HG02938 (cell line): ENCODE measurements at regions not wholly inside any gene's neighbourhood (a gene's known extent, or its start where the extent isn't known, plus 50 kb on each side); places are given as distances from the start of the nearest gene placed in this dataset.

Source experiments
- ATAC-seq: cut with Tn5 transposase; IDR thresholded peaks from one replicate; pipeline ENCODE4 v1.9.1; 2021; ENCODE audit warnings: mild to moderate bottlenecking, moderate library complexity; ENCODE audit not compliant: unreplicated experiment

DNA sequence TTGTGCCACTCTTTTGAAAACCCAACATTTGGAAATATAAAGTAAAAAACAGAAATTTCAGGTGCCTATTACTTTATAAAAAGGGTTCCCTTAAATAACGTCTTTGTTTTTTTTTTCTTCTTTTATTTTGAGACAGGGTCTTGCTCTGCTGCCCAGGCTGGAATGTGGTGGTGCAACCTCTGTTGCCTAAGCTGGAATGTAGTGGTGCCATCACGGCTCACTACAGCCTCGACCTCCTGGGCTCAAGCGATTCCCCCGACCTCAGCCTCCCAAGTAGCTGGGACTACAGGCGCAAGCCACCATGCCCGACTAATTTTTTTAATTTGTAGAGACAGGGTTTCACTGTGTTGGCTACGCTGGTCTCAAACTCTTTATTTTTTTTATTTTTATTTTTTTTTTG, 110.2 kb upstream of the HNRNPU start:
- ATAC-seq, result no peak

DNA sequence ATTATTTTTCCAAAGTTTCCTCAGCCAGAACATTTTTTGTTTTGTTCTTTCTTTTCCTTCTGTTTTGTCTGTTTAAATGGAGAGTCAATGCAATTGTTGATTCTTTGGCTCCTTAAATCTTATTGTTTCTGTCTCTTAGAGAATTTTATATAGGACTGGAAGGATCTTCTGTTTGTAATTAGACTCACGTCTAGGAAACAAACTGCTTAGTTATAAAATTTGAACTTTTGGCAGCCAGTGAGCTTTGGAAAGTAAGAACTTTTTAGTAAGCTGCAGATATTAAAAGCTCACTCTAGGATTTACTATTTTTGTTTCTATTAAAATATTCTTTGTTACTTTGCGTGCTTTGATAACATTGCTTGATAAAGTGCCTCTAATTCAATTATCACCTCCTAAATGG, 109.8 kb upstream of the HNRNPU start:
- no peak for ATAC-seq

DNA sequence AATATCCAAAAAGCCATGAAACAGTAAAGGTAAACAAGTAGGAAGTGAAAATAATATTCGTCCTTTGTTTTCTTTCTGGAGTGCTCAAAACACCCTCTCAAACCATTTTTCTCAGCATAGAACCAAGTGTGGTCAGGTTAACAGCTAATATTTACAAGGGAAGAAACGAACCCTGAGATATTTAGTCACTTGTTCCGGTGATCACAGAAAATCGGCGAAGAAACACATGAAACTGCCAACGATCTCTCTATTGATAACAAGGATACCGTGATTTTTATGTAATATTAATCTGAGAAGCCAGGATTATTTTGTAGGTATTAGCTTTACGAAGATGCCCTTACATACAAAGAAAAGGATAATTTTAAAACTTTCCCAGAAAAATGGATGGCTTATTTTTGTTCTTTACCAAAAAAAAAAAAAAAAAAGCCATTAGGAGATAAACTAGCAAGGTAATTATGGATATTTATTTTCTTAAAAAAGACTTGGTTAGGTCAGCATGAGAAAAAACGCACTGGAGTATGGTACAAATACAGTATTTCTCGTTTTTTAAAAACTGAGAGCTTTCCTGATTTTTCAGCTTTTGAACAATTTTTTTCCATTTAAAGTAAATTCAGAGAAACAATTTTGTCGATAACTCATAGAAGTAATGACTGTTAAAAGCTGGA, 107.3 kb upstream of the HNRNPU start:
- ATAC-seq, result no peak

DNA sequence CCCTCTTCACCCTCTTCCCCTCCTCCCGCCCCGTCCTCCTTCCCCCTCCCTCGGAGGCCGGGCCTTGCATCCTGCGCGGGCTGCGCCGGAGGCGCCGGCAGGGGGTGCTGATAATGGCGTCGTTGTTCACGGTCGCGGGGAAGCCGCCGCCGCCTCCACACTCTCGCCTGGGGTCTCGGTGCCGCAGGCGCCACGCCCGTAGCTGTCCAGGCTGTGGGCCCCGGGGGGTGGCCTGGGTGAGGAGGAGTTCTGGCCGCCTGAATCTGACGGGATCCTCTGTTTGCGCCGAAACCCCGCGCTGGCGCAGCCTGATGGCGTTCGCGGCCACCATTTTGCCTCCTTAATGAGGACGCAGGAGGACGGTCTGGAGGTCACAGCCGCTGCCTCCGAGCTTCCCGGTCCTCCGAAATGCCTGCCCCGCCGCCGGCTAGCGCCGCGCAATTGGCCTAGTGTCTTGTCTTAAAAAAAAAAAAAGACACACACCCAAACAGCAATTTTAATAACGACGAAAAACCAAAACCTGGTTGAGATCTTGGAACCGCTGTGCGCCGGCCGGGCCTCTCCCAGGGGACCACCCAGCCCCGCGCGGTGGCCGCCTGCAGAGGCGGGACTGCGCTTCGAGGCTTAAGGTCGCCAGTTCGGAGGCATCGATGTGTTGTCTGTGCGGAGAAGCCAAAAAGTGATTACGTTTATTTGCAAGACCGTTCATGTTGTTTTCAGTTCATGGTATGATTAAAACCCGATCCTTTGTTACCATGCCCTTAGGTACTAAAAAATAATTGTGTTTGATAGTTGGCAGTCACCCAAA, 106.6 kb upstream of the HNRNPU start:
- ATAC-seq, result peak; percentile 63

DNA sequence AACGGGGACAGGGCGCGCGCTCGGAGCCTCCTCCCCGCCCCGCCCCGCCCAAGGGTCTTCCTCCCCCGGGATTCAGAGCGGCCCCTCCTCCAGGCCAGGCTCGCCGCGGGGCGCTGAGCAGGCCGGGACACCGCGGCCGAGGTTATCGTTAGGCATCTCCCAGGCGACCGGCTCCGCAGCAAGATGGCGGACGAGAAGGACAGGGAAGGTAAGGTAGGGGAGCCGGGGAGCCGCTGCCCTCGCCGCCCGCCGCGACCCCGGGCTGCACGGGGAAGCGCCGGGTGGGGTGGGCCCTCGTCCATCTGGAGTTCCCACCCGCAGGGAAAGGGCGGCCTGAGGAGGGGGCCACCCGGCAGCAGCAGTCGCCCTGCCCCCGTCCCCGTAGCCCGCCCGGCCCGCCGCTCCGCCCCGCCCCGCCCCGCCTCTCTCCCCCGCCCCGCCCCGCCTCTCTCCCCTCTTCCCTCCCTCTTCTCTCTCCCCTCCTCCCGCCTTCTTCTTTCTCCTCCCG, 105.9 kb upstream of the HNRNPU start:
- peak; percentile 60 for ATAC-seq

DNA sequence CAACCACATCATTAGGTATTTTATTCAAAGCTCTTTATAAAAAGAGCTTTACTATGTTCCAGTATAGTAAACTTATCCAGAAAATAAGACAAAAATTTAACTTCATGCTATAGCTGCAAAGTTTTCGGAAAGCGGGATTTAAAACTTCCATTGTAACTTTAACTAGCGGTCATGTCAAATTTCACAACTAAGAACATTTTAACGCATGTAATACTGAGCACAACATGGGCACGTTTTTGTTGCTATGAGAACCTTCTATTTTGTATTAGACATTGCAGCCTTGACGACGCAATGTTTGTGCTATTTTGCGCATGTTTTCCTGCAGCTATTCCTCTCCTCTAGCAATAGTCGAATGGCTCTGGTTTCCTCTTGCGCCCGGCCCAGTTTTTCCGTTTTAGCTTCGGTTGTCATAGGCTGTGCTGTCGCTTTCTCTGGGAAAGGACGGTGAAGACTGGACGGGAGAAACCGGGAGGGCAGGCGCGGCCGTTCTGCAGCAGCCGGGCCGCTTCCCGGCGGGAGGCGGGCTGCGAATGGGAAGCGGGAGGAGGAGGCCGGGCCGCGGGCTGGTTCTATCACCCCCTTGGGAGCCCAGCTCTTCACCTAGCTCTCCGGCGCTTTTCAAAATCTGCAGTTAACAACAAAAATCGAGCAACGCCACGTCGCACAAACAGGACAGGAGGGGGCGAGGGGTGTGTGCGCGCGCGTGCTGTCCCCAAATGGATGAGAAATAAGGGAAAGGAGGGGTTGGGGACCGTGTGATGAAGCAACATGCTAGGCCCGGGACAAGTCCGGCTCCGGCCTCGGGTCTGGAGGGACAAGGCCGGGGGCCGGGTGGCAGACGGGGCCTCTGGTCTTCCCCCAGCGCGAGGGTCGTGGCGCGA, 105.3 kb upstream of the HNRNPU start:
- ATAC-seq, result peak; percentile 25

DNA sequence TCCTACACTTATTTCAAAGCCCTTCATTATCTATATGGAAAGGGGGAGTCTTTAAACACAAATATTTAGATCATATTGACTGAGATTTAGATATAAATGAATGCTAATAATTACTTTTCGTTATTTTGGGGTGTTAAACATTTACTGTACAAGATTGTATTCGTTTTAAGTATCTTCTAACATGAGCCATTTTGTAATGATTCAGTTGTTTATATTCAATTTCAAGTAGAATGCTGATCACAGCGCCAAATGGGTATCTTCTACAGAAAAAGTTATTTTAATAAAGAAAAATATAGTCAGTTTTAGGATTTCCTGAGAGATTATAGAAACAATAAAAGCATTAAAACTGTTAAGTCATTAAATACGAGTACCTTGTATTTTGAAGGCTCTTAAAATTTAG, 104.5 kb upstream of the HNRNPU start:
- no peak for ATAC-seq

DNA sequence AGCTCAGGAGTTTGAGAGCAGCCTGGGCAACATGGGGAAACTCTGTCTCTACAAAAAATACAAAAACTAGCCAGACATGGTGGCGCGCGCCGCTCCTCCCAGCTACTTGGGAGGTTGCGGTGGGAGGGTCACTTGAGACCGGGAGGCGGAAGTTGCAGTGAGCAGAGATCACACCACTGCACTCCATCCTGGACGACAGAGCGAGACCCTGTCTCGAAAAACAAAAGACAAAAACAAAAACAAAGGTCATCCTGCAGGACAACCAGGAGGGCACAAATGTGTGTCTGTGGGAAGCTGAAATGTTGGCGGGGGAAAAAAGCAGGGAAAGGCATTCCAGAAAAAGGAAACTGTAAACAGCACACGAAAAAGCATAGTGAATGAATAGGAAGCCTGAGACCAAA, 104.1 kb upstream of the HNRNPU start:
- ATAC-seq, result no peak

DNA sequence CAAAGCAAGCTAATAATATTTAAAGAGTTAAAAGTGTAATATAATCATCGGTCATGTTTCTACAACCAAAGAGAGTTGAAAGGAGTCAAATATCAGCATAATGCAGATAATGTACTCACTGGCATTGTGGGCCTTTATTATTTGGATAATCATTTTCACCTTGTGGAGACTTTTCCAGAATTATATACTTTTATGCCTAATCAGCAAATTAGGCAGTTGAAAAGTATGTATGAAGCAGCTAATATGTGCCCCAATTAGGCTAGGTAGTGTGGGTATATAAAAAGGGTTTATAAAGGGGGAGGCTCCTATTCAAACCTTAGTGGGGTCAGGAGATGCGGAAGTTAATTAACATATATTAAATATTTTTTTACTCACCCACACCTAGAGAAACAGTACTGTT, 102.8 kb upstream of the HNRNPU start:
- no peak for ATAC-seq

DNA sequence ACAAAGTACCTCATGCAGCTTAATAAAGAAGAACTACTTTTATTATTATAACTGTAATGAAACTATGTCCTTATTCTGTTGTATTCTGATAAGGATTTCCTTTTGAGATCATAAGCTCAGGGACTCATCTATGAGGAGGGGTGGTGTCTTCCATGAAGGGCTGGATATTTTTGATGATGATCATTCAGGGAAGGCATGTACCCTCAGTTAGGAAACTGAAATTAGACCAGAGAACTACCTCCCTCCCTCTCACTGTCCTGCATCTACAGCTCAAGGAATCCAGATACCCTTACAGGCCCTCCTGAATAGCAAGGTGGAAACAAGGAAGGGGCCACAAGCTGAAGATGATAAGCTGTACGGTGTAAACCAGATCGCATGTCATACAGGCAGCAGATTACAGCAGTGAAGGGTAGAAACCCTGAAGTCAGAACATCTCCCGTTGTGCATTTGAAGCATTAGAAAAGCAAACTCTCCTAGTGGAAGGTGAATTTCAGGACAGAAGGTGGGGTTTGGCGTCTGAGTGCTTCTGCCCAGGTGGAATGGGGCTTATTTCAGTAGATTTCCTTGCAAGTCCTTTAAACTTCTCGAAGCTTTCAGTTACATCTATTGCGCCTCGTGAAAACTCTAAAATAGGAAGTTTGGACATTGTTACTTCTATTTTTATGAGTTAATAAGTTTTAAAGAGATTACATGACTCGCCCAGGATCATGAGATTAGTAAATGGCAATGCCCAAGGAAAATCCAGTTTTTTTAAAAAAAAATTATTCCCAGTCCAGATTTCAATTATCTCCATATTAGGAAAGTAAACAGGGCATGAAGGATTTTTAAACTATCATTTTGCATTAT, 101.1 kb upstream of the HNRNPU start:
- no peak for ATAC-seq

DNA sequence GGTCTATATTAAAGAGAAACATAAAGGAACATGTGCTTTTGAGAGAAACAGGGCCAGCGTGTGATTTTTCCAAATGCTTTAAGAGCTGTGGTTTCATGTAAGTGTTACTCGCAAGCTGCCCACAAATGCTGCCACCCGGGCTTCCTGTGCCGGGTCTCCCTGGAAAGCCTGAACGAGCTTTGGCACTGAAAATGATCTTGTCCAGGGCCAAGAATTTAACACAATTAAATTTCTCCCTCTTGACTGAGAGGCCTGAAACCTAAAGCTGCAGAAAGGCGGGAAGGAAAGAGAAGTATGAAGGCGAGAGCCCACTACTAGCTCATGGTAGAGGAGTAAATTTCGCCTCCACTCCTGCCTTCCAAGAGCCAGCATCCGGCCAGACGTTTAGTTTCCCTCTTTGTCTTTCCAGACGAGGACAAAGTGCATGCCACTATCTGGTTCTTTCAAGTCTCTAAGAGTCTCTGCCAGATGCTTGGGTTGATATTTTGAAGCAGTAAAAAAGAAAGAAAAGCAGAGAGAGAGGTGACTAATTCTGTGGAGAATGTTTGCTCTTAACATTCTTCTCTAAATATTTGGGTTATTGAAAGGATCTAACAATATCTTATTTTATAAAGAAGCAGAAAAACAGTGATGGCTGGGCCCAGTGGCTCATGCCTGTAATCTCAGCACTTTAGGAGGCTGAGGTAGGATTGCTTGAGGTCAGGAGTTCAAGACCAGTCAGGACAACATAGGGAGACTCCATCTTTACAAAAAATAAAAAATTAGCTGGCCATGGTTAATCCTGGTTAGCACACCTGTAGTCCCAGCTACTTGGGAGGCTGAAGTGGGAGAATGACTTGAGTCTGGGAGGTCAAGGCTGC, 100.0 kb upstream of the HNRNPU start:
- no peak for ATAC-seq

DNA sequence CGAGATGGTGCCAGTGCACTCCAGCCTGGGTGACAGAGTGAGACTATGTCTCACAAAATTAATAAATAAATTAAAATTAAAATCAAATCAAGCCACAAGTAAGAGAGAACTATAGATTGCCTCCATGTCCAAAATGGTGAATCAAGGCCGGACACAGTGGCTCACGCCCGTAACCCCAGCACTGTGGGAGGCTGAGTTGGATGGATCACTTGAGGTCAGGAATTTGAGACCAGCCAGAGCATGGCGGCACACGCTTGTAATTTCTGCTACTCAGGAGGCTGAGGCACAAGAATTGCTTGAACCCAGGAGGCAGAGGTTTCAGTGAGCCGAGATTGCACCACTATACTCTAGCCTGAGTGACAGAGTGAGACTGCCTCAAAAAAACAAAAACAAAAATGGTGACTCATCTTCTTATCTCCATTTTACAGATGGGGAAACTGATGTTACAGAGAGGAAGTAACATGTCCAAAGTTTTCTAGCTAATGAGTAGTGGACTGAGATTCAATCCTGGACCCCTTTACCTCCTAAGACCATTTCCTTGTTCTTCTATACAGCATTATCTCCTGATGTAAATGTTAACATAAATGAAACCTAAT, 99.0 kb upstream of the HNRNPU start:
- ATAC-seq, result no peak

DNA sequence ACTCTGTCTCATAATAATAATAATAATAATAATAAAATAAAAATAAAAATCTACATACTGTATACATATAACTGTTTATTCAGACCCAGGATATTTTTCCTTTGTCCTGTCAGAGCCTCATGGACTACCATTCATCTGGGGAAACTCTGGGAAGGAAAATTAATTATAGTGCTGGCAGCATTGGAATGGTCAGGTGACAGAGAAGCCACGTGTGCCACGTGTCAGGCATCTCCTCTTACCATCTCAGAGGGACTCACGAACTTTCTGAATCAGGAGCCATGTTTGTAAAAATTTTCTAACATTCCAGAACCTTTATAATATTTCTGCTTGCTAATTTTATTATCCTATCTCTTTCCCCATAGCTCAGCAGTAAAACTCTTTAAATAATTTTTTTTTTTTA, 97.8 kb upstream of the HNRNPU start:
- no peak for ATAC-seq

DNA sequence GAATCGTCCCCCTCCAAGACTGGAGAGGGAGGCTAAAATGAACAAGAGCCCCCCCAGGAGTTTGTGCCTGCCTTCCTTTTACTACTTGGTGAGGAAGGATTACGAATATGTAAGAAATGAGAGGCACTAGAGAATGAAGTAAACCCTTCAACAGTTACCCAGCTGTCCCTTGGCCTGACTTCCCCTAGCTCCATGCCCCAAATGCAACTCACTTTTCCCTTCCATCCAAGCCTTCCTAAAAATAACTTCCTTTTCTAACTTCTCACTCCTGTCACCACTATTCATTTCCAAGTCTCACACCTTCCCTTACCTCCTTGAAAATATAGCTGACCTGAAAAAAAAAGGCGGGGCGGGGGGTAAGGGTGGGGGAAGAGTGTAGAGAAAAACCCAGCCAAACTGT, 96.6 kb upstream of the HNRNPU start:
- ATAC-seq, result no peak

DNA sequence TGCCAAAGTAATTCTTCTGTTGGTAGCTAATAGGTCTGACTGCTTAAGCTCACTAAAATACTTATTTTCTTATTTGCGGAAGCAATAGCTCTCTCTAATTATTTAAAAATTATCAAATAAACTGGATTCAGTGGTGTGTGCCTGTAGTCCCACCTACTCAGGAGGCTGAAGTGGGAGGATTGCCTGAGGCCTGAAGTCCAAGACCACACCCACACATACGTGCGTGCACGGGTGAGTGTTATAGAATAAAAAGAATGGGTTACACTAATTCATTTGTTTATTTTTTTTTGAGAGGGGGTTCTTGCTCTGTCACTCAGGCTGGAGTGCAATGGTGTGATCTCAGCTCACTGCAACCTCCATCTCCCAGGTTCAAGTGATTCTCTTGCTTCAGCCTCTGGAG, 94.2 kb upstream of the HNRNPU start:
- no peak for ATAC-seq

DNA sequence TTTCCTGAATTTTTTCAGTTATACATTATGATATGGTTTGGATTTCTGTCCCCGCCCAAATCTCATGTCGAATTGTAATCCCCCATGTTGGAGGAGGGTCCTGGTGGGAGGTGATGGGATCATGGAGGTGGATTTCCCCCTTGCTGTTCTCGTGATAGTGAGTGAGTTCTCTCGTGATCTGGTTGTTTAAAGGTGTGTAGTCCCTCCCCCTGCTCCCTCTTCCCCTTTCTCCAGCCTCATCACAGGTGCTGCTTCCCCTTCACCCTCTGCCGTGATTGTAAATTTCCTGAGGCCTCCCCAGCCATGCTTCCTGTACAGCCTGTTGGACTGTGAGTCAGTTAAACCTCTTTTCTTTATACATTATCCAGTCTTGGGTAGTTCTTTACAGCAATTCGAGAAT, 93.2 kb upstream of the HNRNPU start:
- no peak for ATAC-seq

DNA sequence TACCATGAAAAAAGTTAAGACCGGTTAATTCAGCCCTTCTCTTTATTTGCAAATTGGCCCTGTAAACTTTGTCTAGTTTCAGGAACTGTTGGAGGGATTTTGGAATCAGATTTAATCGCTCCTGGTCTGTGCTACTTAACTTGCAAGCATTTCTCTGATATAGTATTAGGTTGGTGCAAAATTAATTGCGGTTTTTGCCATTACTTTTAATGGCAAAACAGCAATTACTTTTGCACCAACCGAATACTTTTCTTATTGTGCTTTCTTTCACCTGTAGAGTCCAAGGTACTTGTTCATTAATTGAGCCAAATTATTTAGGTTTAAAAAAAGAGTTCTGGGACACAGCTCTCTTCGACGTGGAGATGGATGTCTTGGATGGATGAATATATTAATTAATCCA, 92.8 kb upstream of the HNRNPU start:
- no peak for ATAC-seq

DNA sequence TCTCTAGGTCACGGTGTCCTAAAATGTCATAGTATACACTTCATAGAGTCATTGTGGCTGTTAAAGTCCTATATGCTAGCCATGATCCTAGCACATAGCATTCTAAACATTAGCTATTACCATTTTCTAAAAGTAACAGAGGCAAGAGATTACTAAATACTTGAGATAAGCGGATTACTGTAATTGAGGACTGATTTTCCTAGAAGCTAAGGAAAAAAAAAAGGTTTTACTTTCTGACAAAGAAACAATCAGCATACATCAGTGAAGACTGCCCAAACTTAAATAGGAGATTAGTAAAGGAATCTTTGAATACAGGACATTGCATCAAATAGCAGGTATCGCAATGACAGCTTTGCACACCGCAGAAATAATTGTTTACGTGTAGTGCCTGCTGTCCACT, 91.3 kb upstream of the HNRNPU start:
- no peak for ATAC-seq

DNA sequence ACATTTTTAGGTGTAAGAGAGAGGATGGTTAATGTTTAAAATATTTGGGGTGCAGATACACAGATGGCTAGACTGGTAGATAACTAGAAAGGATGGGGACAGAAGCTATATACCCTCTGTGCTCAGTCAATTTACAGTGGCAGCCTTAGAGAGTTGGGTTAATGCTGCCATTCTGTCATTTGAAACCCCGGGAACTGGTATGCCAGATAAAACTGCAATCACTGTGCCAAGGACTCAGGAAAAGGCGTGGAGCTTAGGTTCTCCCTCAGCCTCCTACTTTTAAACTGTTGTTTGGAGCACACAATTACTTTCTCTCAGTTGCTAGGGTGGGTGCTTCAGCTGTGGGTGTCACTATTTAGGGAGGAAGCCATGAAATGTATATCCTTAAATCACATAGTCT, 90.0 kb upstream of the HNRNPU start:
- no peak for ATAC-seq
